ENCODE measurements at regions not wholly inside any gene's neighbourhood (a gene's known extent, or its start where the extent isn't known, plus 50 kb on each side); places are given as distances from the start of the nearest gene placed in this dataset.
"Not testable (repeated sequence)": the region's sequence is repeated elsewhere in the genome, so short reads cannot be mapped to it uniquely, and the experiment has no call there.

DNA sequence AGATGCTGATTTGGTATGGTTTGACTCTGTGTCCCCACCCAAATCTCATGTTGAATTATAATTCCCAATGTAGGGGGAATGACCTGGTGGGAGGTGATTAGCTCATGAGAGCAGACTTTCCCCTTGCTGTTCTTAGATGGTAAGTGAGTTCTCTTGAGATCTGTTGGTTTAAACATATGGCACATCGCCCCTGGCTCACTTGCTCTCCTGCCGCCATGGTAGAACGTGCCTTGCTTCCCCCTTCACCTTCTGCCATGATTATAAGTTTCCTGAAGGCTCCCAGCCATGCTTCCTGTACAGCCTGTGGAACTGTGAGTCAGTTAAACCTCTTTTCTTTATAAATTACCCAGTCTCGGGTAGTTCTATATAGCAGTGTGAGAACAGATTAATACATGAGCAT lies 2930.2 kb upstream of the OR11H1 start:
- H3K36me3 ChIP-seq (ENCODE audit: control insufficient read depth, insufficient read depth, low read length), result not testable (repeated sequence)

DNA sequence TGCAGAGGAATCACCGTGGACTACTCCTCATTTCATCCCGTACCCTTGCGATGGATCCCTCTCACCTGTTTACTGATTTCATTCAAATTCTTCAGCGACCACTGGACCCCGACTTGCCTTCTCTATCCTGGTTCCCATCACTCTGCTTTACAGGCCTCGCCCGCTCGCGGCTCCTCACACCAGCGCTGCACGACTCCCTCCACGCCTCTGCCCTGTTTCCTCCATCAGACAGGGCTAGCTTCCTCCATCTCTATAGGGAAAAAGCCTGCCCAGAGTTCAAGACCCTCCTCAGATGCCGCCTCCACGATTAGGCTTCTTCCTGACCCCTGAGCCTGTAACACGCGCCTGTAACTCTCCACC lies 2926.5 kb upstream of the OR11H1 start:
- H3K27me3 ChIP-seq (ENCODE audit: control insufficient read depth, insufficient read depth, low read length); H3K36me3 ChIP-seq (ENCODE audit: control insufficient read depth, insufficient read depth, low read length); H3K4me3 Mint-ChIP-seq; H3K27me3 Mint-ChIP-seq; DNase-seq; ATAC-seq (ENCODE audit: low read depth in 2 of 2); H3K36me3 Mint-ChIP-seq; H3K4me1 ChIP-seq (ENCODE audit: control insufficient read depth, insufficient read depth, low read length, poor library complexity, severe bottlenecking); H3K27ac ChIP-seq (ENCODE audit: insufficient read depth, low read length, poor library complexity, severe bottlenecking); H3K4me1 Mint-ChIP-seq; H3K27ac Mint-ChIP-seq; H3K4me3 ChIP-seq (ENCODE audit: low read depth, low read length): not testable (repeated sequence)
- H3K9me3 Mint-ChIP-seq, result peaks cover 7 to 50% (median 36%) of the 10 kb centered on the region in 7 donors
- peaks cover 8 to 27% of the 10 kb centered on the region in 2 experiments for H3K9me3 ChIP-seq (ENCODE audit: control insufficient read depth in 2 of 2, low read length in 2 of 2)

More for the DNA sequence above, 2930.2 kb upstream of the OR11H1 start:
- H3K4me3 Mint-ChIP-seq; H3K36me3 Mint-ChIP-seq; H3K4me1 ChIP-seq (ENCODE audit: control insufficient read depth, insufficient read depth, low read length, poor library complexity, severe bottlenecking); H3K4me1 Mint-ChIP-seq; H3K4me3 ChIP-seq (ENCODE audit: low read depth, low read length); H3K27ac Mint-ChIP-seq; ATAC-seq (ENCODE audit: low read depth in 2 of 2); H3K27me3 Mint-ChIP-seq; H3K27me3 ChIP-seq (ENCODE audit: control insufficient read depth, insufficient read depth, low read length); H3K27ac ChIP-seq (ENCODE audit: insufficient read depth, low read length, poor library complexity, severe bottlenecking); DNase-seq: not testable (repeated sequence)
- peaks cover 10 to 24% of the 10 kb centered on the region in 2 experiments for H3K9me3 ChIP-seq (ENCODE audit: control insufficient read depth in 2 of 2, low read length in 2 of 2)
- peaks cover 5 to 47% (median 33%) of the 10 kb centered on the region in 7 donors for H3K9me3 Mint-ChIP-seq

DNA sequence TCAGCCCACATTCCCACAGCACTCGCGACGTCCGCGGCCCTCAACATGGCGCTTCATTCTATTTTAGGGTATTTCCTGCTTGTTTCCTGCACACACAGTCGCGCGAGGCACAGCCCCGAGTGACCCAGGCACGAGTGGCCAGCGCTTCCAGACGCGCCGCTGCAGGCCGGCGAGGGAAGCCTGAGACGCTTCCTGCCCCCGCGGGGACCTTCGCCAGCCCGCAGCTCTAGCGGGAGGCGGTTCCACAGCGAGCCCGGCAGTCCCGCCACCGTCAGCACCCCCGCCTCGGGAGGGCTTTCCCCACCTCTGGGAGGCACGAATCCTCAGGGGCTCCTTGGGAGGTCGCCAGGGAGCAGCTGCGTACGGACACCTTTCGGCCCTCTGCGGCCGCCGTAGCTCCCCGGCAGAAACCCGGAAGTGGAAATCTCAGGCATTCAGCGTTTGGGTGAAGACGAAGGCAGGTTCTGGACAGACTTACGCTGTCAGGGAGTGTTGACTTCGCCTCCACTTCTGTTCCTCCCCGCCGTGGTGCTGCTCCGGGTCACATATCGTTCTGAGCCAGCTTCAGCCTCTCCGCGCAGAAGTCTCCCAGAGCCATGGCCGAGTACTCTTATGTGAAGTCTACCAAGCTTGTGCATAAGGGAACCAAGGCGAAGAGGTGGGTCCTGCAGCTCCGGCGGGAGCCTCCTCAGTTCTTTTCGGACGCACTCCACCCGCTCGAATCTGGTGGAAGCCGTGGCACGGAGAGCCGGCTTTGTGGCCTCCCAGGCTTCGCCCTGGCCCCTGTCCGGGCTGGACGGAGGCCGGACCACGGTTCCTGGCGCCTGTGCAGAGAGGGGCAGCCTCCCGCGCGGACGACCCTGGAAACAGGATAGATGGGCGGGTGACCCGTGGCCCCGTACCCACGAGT lies 2925.9 kb upstream of the OR11H1 start:
- Mint-ChIP-seq H3K9me3 (peaks cover 11 to 57% (median 35%) of the 10 kb centered on the region in 7 donors), H3K27ac (no peak overlapping the region), H3K27me3 (no peaks in the 10 kb centered on the region), H3K4me3 (no peak overlapping the region), H3K4me1 (peaks cover 0 to 4% (median 0%) of the 10 kb centered on the region in 4 donors), H3K36me3 (no peaks in the 10 kb centered on the region)
- Histone ChIP-seq H3K4me1 (ENCODE audit: control insufficient read depth, insufficient read depth, low read length, poor library complexity, severe bottlenecking) (no peaks in the 10 kb centered on the region), H3K27me3 (ENCODE audit: control insufficient read depth, insufficient read depth, low read length) (no peaks in the 10 kb centered on the region), H3K27ac (ENCODE audit: insufficient read depth, low read length, poor library complexity, severe bottlenecking) (no peak overlapping the region), H3K9me3 (ENCODE audit: control insufficient read depth in 2 of 2, low read length in 2 of 2) (peaks cover 8 to 27% of the 10 kb centered on the region in 2 experiments), H3K4me3 (ENCODE audit: low read depth, low read length) (no peak overlapping the region), H3K36me3 (ENCODE audit: control insufficient read depth, insufficient read depth, low read length) (no peaks in the 10 kb centered on the region)
- DNase-seq (peak in 1 of 3 donors; percentile 6), ATAC-seq (ENCODE audit: low read depth in 2 of 2) (no peak)

DNA sequence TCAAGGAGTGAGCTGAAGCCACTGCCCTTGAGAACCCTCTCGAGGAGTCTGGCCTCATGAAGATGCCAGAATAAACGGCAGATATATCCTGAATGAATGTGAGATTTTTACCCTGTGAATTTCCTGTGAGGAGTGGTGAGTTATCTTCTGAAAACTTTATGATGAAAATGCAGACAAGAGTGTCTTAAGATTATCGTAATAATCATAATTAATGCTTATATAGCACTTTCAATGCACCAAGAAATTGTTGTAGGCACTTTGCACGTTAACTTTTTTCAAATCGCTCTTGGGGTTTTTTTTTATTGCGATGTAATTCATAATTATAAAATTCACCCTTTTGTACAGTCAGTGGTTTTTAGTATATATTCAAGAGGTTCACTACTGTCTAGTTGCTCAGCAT lies 2924.6 kb upstream of the OR11H1 start:
- not testable (repeated sequence) for H3K4me3 Mint-ChIP-seq; H3K4me3 ChIP-seq (ENCODE audit: low read depth, low read length); H3K4me1 ChIP-seq (ENCODE audit: control insufficient read depth, insufficient read depth, low read length, poor library complexity, severe bottlenecking); H3K36me3 ChIP-seq (ENCODE audit: control insufficient read depth, insufficient read depth, low read length); H3K27ac Mint-ChIP-seq; H3K27me3 Mint-ChIP-seq; ATAC-seq (ENCODE audit: low read depth in 2 of 2); H3K27me3 ChIP-seq (ENCODE audit: control insufficient read depth, insufficient read depth, low read length); DNase-seq; H3K36me3 Mint-ChIP-seq; H3K27ac ChIP-seq (ENCODE audit: insufficient read depth, low read length, poor library complexity, severe bottlenecking); H3K4me1 Mint-ChIP-seq
- peaks cover 2 to 27% of the 10 kb centered on the region in 2 experiments for H3K9me3 ChIP-seq (ENCODE audit: control insufficient read depth in 2 of 2, low read length in 2 of 2)
- peaks cover 13 to 57% (median 34%) of the 10 kb centered on the region in 7 donors for H3K9me3 Mint-ChIP-seq

DNA sequence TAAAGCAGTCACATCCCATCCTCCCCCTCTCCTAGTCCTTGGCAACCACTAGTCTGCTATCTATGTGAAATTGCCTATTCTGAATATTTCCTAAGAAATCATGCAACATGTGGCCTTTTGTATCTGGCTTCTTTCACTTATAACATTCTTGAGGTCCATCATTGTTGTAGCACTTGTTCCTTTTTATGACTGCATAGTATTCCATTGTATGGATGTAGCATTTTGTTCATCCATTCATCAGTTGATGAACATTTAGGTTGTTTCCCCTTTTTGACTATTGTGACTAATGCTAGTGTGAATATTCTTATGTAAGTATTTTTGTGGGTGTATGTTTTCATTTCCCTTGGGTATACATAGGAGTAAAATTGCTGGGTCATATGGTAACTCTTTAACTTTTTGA lies 2924.2 kb upstream of the OR11H1 start:
- DNase-seq; H3K4me3 ChIP-seq (ENCODE audit: low read depth, low read length); H3K27me3 Mint-ChIP-seq; H3K4me1 ChIP-seq (ENCODE audit: control insufficient read depth, insufficient read depth, low read length, poor library complexity, severe bottlenecking); H3K27me3 ChIP-seq (ENCODE audit: control insufficient read depth, insufficient read depth, low read length); H3K4me3 Mint-ChIP-seq; H3K36me3 ChIP-seq (ENCODE audit: control insufficient read depth, insufficient read depth, low read length); ATAC-seq (ENCODE audit: low read depth in 2 of 2); H3K36me3 Mint-ChIP-seq; H3K27ac ChIP-seq (ENCODE audit: insufficient read depth, low read length, poor library complexity, severe bottlenecking); H3K27ac Mint-ChIP-seq; H3K4me1 Mint-ChIP-seq: not testable (repeated sequence)
- H3K9me3 ChIP-seq (ENCODE audit: control insufficient read depth in 2 of 2, low read length in 2 of 2), result peaks cover 0 to 26% of the 10 kb centered on the region in 2 experiments
- peaks cover 13 to 53% (median 34%) of the 10 kb centered on the region in 7 donors for H3K9me3 Mint-ChIP-seq

DNA sequence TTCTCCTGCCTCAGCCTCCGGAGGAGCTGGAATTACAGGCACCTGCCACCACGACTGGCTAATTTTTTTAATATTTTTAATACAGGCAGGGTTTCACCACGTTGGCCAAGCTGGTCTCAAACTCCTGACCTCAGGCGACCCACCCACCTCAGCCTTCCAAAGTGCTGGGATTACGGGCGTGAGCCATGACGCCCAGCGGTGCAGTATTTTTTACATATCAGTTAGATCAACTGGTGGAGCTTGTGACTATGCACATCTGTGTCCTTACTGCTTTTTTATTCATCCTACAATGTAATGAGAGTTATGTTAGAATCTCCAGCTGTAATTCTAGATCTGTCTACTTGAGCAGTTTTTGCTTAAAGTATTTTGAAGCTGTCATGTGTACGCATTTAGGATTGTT lies 2919.5 kb upstream of the OR11H1 start:
- not testable (repeated sequence) for H3K27me3 ChIP-seq (ENCODE audit: control insufficient read depth, insufficient read depth, low read length); H3K4me3 Mint-ChIP-seq; DNase-seq; H3K36me3 Mint-ChIP-seq; H3K4me1 Mint-ChIP-seq; H3K27ac Mint-ChIP-seq; H3K27ac ChIP-seq (ENCODE audit: insufficient read depth, low read length, poor library complexity, severe bottlenecking); ATAC-seq (ENCODE audit: low read depth in 2 of 2); H3K4me3 ChIP-seq (ENCODE audit: low read depth, low read length); H3K9me3 ChIP-seq (ENCODE audit: control insufficient read depth in 2 of 2, low read length in 2 of 2); H3K27me3 Mint-ChIP-seq; H3K4me1 ChIP-seq (ENCODE audit: control insufficient read depth, insufficient read depth, low read length, poor library complexity, severe bottlenecking); H3K36me3 ChIP-seq (ENCODE audit: control insufficient read depth, insufficient read depth, low read length)
- H3K9me3 Mint-ChIP-seq, result peaks cover 13 to 52% (median 16%) of the 10 kb centered on the region in 7 donors

DNA sequence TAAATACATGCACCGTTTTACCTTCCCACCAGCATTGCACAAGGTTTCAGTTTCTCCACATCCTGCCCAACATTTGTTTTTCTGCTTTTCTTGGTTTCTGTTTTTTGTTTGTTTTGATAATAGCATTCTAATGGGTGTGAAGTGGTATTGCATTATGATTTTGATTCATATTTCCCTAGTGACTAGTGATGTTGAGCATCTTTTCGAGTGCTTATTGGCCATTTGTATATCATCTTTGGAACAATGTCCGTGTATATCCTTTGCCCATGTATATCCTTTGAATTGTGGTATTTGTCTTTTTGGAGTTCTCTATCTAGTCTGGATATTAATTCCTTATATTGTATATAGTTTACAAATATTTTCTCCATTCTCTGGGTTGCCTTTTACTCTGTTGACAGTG lies 2914.8 kb upstream of the OR11H1 start:
- H3K27me3 Mint-ChIP-seq, result no peaks in the 10 kb centered on the region
- Histone ChIP-seq H3K4me1 (ENCODE audit: control insufficient read depth, insufficient read depth, low read length, poor library complexity, severe bottlenecking) (no peaks in the 10 kb centered on the region), H3K27ac (ENCODE audit: insufficient read depth, low read length, poor library complexity, severe bottlenecking) (no peak overlapping the region), H3K36me3 (ENCODE audit: control insufficient read depth, insufficient read depth, low read length) (no peaks in the 10 kb centered on the region), H3K9me3 (ENCODE audit: control insufficient read depth in 2 of 2, low read length in 2 of 2) (peaks cover 5 to 6% of the 10 kb centered on the region in 2 experiments), H3K27me3 (ENCODE audit: control insufficient read depth, insufficient read depth, low read length) (no peaks in the 10 kb centered on the region), H3K4me3 (ENCODE audit: low read depth, low read length) (no peak overlapping the region)
- peaks cover 4 to 46% (median 19%) of the 10 kb centered on the region in 7 donors for H3K9me3 Mint-ChIP-seq
- no peak overlapping the region for H3K4me3 Mint-ChIP-seq
- no peak for ATAC-seq (ENCODE audit: low read depth in 2 of 2)
- H3K27ac Mint-ChIP-seq, result no peak overlapping the region
- no peaks in the 10 kb centered on the region for H3K4me1 Mint-ChIP-seq
- DNase-seq, result no peak
- no peaks in the 10 kb centered on the region for H3K36me3 Mint-ChIP-seq

DNA sequence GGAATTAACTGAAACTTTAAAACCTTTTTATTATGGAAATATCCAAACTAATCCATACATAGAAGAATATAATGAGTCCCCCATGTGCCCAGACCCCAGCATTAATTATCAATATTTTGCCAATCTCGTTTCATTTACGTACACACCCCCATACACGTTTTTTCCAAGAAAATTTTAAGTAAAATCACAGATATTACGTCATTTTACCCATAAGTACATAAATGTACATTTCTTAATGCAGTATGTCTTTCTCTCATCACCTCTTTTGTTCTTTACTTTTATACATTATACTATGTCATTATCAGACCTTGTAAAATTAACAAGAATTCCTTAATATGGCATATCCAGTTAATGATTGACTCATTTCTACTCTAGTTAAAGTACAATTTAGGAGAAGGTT lies 2914.1 kb upstream of the OR11H1 start:
- H3K4me3 ChIP-seq (ENCODE audit: low read depth, low read length); H3K27ac ChIP-seq (ENCODE audit: insufficient read depth, low read length, poor library complexity, severe bottlenecking); H3K4me3 Mint-ChIP-seq; H3K9me3 ChIP-seq (ENCODE audit: control insufficient read depth in 2 of 2, low read length in 2 of 2); H3K4me1 Mint-ChIP-seq; H3K4me1 ChIP-seq (ENCODE audit: control insufficient read depth, insufficient read depth, low read length, poor library complexity, severe bottlenecking); H3K27ac Mint-ChIP-seq; H3K27me3 Mint-ChIP-seq; H3K36me3 Mint-ChIP-seq; ATAC-seq (ENCODE audit: low read depth in 2 of 2); H3K27me3 ChIP-seq (ENCODE audit: control insufficient read depth, insufficient read depth, low read length); DNase-seq; H3K36me3 ChIP-seq (ENCODE audit: control insufficient read depth, insufficient read depth, low read length): not testable (repeated sequence)
- peaks cover 4 to 47% (median 19%) of the 10 kb centered on the region in 7 donors for H3K9me3 Mint-ChIP-seq
